ENCODE measurements at regions not wholly inside any gene's neighbourhood (a gene's known extent, or its start where the extent isn't known, plus 50 kb on each side); places are given as distances from the start of the nearest gene placed in this dataset.

DNA sequence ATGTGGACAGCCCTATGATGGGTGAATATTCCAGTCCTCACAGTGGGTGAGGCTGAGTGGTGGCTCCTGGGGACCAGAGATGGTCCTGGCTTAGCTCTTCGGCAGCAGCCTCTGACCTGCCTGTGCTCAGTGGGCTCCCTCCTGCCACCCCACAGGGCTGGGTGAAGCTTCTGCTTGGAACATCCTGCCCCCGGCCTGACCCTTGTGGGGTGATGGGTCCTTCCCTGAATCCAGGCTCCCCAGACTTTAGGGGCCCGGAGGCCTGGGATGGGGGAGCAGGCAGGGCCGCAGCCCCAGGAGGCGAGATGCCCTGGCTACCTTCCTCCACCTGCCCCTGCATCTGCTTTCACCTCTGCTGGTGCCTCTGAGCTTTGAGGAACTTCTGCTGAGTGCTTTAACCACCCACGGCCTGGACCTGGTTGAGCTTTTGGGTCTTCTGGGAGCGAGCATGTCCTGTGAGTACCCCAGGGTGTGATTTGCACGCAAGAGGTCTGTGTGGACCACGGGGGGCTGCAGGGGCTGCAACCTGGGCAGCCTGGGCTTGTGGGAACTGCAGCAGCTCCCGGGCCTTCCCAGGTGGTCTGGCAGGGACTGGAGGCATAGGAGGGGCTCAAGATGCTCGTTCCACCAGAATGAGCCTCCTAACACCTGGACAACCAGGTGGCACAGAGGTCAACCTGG is 159.5 kb downstream of the KIF26A start:
- CTCF ChIA-PET = no interaction called here
- Mint-ChIP-seq H3K9me3 (no peaks in the 10 kb centered on the region), H3K27me3 (peaks cover 5% of the 10 kb centered on the region), H3K4me3 (no peak overlapping the region), H3K27ac (no peak overlapping the region), H3K36me3 (ENCODE audit: low read depth) (no peaks in the 10 kb centered on the region), H3K4me1 (ENCODE audit: low read depth) (no peaks in the 10 kb centered on the region)
- peaks cover 0 to 15% of the 10 kb centered on the region in 2 experiments for H3K9me3 ChIP-seq (ENCODE audit: control insufficient read depth in 1 of 2, insufficient read depth in 1 of 2, low read length in 2 of 2)
- no peak overlapping the region for H3K4me3 ChIP-seq (ENCODE audit: low read length)
- intact Hi-C loops (cut with DNase I, micrococcal nuclease) = no loop called here
- no peak for DNase-seq
- no peaks in the 10 kb centered on the region for H3K4me1 ChIP-seq (ENCODE audit: insufficient read depth, low read length)
- TF ChIP-seq, protein P1, sequence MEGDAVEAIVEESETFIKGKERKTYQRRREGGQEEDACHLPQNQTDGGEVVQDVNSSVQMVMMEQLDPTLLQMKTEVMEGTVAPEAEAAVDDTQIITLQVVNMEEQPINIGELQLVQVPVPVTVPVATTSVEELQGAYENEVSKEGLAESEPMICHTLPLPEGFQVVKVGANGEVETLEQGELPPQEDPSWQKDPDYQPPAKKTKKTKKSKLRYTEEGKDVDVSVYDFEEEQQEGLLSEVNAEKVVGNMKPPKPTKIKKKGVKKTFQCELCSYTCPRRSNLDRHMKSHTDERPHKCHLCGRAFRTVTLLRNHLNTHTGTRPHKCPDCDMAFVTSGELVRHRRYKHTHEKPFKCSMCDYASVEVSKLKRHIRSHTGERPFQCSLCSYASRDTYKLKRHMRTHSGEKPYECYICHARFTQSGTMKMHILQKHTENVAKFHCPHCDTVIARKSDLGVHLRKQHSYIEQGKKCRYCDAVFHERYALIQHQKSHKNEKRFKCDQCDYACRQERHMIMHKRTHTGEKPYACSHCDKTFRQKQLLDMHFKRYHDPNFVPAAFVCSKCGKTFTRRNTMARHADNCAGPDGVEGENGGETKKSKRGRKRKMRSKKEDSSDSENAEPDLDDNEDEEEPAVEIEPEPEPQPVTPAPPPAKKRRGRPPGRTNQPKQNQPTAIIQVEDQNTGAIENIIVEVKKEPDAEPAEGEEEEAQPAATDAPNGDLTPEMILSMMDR (IDR thresholded peaks at IDR 0.05) = no peak
- no peak overlapping the region for H3K27ac ChIP-seq (ENCODE audit: low read depth in 1 of 2, low read length in 2 of 2)
- H3K36me3 ChIP-seq (ENCODE audit: insufficient read depth, low read length) = no peaks in the 10 kb centered on the region
- POLR2A ChIA-PET = no interaction called here
- no peaks in the 10 kb centered on the region for H3K27me3 ChIP-seq (ENCODE audit: control insufficient read depth in 1 of 2, insufficient read depth in 2 of 2, low read length in 2 of 2)
- no peak for ATAC-seq (ENCODE audit: poor library complexity)

- Mint-ChIP-seq H3K27ac (no peak overlapping the region), H3K4me3 (no peak overlapping the region), H3K9me3 (no peaks in the 10 kb centered on the region), H3K27me3 (peaks cover 5% of the 10 kb centered on the region), H3K36me3 (ENCODE audit: low read depth) (no peaks in the 10 kb centered on the region), H3K4me1 (ENCODE audit: low read depth) (no peaks in the 10 kb centered on the region)
- ChIA-PET CTCF (no interaction called here), POLR2A (no interaction called here)
- Histone ChIP-seq H3K36me3 (ENCODE audit: insufficient read depth, low read length) (no peaks in the 10 kb centered on the region), H3K27me3 (ENCODE audit: control insufficient read depth in 1 of 2, insufficient read depth in 2 of 2, low read length in 2 of 2) (no peaks in the 10 kb centered on the region), H3K27ac (ENCODE audit: low read depth in 1 of 2, low read length in 2 of 2) (no peak overlapping the region), H3K4me1 (ENCODE audit: insufficient read depth, low read length) (no peaks in the 10 kb centered on the region), H3K9me3 (ENCODE audit: control insufficient read depth in 1 of 2, insufficient read depth in 1 of 2, low read length in 2 of 2) (peaks cover 0 to 15% of the 10 kb centered on the region in 2 experiments), H3K4me3 (ENCODE audit: low read length) (no peak overlapping the region)
- intact Hi-C loops (cut with DNase I, micrococcal nuclease) = no loop called here
- ATAC-seq (ENCODE audit: poor library complexity) (no peak), DNase-seq (no peak)
- TF ChIP-seq, protein P1 (IDR thresholded peaks at IDR 0.05) = no peak
Observed at GRCh38 chr14:104298458-104298857, 160.1 kb downstream of the KIF26A start.

GRCh38 chr14:104299993-104300761 is 161.8 kb downstream of the KIF26A start:
- DNase-seq (no peak), ATAC-seq (ENCODE audit: poor library complexity) (no peak)
- TF ChIP-seq, protein P1 (IDR thresholded peaks at IDR 0.05) = no peak
- Histone ChIP-seq H3K27ac (ENCODE audit: low read depth in 1 of 2, low read length in 2 of 2) (no peak overlapping the region), H3K4me3 (ENCODE audit: low read length) (no peak overlapping the region), H3K4me1 (ENCODE audit: insufficient read depth, low read length) (no peaks in the 10 kb centered on the region), H3K9me3 (ENCODE audit: control insufficient read depth in 1 of 2, insufficient read depth in 1 of 2, low read length in 2 of 2) (peaks cover 0 to 15% of the 10 kb centered on the region in 2 experiments), H3K27me3 (ENCODE audit: control insufficient read depth in 1 of 2, insufficient read depth in 2 of 2, low read length in 2 of 2) (no peaks in the 10 kb centered on the region), H3K36me3 (ENCODE audit: insufficient read depth, low read length) (no peaks in the 10 kb centered on the region)
- H3K27me3 Mint-ChIP-seq = no peaks in the 10 kb centered on the region
- ChIA-PET POLR2A (no interaction called here), CTCF (no interaction called here)
- H3K36me3 Mint-ChIP-seq (ENCODE audit: low read depth) = no peaks in the 10 kb centered on the region
- H3K9me3 Mint-ChIP-seq = no peaks in the 10 kb centered on the region
- intact Hi-C loops (cut with DNase I, micrococcal nuclease) = no loop called here
- no peak overlapping the region for H3K27ac Mint-ChIP-seq
- H3K4me3 Mint-ChIP-seq = no peak overlapping the region
- H3K4me1 Mint-ChIP-seq (ENCODE audit: low read depth) = no peaks in the 10 kb centered on the region
